ELR (cell line): ENCODE measurements at regions not wholly inside any gene's neighbourhood (a gene's known extent, or its start where the extent isn't known, plus 50 kb on each side); places are given as distances from the start of the nearest gene placed in this dataset.
"Not testable (repeated sequence)": the region's sequence is repeated elsewhere in the genome, so short reads cannot be mapped to it uniquely, and the experiment has no call there.

Source experiments
- DNase-seq: peaks from one replicate; pipeline ENCODE4 v3.0.0-alpha.2; 2015; ENCODE audit warnings: low read depth

DNA sequence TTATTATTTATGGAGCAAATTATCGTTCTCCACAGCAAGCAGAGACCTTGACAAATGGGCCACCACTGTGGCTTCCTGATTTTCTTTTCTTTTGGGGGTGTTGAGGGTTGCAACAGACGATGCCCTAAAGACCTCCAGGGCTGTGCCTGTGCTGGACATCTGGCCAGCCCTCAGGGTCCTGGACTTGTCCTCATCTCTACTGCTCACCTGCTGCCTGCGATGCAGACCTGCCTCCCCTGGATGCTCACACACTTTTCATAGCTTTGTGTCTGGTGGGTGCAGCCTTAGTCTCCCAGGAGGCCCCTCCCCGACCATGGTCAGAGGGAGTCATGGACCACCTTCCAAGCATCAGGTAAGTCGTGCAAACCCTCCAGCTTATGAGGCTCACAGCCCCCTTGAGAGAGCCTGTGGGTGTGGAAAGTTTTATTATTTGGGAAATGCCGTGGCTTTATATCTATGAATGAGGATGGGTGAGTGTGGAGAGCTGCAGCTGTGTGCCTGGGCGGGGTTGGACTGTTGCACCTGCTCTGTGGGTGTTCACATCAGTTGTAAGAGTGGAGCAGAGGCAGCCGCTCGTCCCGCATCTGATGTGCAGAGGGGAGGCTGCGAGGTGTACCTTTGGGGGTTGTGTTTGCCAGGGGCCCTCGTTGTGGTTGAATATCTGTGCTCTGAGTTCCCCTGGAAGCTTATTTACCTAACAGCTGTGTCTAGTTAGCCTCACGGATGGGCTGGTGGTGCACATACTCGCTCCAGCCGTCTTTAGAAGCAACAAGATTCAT lies 126.3 kb upstream of the IRX4 start:
- DNase-seq: no peak

DNA sequence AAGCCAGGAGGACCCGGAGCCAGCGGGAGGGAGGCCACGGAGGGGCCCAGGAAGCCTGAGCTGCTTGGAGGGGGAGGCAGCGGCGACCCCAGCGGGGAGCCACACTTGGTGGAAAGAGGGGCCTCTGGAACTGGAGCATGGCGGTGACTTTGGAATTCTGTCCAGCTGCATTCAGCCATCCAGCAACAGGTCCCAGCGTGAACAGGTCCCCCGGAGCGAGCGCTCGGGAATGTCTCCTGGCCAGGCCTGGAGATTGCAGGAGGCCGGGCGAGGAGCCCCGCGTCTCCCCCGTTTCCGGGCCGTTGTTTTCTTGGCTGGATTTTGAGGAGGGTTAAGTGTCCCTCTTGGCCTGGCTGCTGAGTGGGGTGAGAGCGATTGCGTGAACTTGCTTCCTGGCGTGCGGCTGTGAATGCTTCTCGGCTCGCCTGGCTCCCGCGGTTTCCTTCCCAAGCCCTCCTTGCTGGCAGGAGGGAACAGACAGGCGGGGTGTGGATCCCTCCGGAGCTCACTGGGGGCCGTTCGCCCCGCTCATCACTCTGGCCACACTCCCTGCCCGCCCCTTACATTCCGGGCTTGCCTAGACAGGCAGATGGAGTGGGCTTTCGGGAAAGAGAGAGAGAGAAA lies 125.3 kb upstream of the IRX4 start:
- DNase-seq: no peak

DNA sequence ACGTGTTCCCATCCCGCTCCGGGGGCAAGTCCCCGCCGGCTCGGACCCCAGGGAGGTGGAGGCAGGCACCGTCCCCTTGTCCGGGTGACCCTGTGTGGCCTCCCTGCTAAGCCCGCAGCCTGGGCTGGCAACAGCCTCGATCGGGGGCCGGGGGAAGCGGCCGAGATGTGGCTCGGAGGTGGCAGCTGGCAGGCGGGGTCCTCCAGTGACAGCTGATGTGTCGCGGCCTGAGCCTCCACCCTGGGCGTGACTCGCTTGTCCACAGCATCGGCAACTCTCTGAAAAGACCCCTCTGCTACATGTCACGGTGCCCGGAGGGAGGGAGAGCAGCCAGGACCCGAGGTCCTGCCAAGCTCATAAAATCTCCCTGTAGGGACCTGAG lies 124.8 kb upstream of the IRX4 start:
- DNase-seq: no peak

DNA sequence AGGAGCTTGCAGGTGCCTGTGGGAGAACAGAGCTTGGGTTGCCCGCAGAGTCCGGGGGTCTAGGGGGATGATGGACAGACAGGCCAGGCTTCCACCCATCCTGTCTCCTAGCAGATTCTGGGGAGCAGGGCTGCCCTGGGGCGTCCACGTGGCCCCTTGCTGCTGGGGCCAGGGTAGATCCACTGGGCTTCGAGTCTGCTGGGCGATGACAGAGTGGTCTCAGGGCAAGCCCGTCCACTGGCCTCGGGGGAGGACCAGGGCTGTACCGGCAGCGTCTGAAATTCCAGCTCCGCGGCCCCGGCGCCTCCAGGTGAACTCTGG lies 124.2 kb upstream of the IRX4 start:
- DNase-seq: no peak

DNA sequence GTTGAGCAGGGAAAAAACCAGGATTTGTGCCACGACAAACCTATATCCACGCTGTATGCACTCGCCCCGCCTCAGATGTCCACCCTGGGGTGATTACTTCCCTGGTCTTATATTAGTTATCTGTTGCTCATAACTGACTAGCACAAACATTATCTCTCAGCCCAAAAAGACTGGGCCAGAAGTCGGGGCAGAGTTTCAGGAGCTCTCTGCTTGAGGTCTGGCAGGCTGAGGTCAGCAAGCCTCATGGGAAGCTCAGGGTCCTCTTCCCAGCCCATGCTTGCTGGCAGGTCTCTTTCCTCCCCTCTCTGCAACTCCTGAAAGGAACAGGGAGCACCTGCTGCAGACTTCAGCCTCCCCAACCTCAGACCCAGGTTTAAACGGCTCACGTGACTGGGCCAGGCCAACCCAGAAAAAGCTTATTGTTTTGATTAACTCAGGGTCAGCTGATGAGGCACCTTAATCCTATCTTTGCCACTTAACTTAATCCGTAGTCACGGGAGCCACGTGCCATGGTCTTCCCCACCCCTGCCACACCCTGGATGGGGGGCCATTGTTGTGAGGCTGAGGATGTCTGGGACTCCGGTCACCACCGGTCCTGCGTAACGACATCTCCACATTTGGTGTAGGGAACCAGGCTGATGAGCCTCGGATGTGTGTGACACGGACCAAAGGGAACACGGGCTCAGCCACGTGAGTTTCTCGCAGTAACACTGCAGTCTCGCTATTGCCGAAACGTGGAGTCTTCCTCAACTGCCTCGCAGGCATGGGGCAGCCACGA lies 123.7 kb upstream of the IRX4 start:
- DNase-seq: no peak

DNA sequence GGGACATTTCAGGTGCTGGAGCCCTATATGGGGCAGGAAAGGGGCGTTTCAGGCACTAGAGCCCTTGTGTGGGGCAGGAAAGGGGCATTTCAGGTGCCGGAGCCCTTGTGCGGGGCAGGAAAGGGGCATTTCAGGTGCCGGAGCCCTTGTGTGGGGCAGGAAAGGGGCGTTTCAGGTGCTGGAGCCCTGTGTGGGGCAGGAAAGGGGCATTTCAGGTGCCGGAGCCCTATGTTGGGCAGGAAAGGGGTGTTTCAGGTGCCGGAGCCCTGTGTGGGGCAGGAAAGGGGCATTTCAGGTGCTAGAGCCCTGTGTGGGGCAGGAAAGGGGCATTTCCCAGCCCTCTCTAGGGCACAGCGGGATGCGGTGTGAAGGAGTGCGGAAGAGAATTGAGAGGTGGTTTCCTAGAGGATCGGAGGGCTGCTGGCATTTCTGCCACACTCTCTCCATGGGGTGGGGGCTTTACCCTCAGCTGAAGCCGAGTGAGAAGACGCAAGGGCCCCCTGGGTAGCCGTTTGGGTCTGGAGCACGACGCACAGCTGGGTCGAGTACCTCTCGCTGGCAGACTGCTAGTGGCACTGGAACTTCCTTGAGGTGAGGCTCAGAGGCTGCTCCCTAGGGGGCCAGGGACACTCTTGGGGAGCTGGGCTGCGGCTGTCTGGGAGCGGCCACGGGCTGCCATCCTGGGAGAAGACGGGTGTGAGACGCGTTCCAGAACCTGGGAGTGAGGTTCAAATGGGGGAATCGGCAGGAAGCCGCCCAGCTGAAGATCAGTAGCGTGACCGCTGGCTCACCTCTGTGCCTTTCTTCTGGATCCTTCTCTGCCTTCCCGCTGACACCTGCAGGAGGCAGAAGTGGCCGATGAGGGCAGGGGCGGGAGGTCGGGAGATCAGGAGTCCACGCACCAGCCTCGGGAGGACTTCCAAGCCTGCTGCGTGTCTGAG lies 122.6 kb upstream of the IRX4 start:
- DNase-seq: no peak

DNA sequence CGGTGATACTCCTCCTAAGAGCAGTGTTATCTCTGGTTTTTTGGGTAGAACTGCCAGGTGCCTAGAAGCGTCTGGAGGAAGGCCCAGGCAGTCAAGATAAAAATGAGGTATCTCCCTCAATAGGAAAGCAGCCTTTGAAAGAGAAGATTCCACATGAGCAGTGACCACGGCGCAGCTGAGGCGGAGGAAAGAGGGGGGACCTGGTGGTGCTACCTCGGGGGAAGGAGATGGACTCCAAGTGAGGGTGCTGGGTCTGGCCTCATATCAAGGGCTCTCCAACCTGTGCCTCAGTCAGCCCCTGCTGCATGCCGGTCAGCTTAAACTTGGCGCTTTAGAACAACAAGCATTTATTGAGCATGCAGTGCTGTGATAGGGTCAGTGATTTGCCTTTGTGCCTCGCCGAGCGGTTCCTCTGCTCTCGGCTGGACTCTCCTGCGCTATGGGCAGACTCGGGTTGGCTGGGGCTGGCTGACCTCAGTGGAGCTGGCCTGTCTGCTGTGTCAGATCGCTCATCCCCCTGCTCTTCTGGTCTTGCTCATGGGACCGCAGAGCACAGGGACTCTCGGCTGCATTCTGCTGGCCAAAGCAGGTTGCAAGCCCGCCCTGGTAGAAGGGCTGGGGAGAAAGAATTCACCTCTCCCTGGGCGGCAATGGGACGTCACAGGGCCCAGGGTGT lies 121.1 kb upstream of the IRX4 start:
- no peak for DNase-seq

DNA sequence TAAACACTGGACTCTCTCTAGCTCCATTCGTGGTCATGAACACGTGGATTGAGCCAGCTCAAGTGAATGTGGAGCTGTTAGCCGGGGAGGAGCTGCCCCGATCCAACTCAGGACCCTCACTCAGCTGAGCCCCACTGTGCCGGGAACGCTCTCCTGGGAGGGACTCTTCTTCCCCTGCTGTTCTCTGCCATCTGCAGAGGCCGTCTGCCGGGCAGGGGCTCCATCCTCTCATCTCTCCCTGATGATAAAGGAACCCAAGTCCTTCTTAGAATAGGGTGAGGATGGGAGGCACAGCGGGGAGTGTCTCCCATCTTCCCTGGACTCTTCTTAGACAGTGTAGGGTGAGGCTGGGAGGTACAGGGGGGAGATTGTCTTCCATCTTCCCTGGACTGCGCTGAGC lies 120.5 kb upstream of the IRX4 start:
- no peak for DNase-seq

DNA sequence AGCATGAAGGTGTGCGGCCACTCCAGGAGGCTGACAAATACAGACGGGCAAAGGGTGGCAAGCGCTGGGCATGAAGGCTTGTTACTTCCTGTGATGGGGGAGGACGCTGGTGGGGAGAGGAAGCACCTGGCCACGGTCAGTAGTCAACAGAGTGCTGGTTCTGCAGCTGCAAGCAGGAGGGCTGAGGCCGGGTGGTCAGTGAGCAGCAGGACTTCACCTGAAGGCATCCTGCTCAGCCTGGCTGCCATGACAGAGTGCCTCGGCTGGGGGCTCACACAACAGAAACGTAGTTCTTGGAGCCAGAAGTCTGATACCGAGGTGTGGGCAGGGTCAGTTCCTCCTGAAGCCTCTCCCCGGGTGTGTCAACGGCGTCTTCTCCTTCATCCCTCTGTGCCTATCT lies 118.6 kb upstream of the IRX4 start:
- no peak for DNase-seq

DNA sequence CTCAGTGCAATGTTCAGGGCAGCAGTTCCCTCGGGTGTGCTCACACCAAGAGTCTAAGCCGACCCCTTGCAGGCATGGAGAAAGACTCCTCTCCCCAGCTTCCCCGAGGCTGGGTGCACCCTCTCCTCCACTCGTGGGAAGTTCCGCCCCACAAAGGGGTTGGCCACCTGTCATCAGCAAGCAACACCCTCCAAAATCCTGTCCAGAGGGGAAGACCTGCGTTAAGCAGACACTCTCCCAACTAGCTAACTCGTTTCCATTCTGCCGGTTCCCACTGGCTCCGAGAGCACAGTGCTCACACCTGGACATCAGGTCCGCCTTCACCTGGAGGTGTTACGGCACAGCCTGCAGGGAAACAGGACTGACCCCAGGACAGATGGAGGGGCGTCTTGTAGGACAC lies 117.9 kb upstream of the IRX4 start:
- DNase-seq: no peak

DNA sequence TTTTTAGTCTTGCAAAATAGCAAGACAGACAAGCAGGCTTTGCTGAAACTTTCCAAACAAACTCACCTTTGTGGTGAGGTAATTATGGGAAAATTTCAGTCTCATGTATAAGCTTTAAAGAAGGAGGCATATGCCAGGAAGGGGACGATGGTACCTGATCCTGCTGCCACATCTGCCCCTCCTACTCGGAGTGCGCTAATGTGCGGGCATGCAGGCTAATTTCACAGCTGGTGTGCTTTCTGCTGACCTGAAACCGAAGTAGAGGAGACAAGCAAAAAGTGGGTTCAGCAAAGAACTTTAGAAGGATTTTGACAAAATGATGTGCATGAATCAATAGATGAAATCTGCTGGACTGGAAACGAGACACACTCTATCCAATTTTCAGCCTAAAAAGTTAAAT lies 117.1 kb upstream of the IRX4 start:
- DNase-seq: no peak

DNA sequence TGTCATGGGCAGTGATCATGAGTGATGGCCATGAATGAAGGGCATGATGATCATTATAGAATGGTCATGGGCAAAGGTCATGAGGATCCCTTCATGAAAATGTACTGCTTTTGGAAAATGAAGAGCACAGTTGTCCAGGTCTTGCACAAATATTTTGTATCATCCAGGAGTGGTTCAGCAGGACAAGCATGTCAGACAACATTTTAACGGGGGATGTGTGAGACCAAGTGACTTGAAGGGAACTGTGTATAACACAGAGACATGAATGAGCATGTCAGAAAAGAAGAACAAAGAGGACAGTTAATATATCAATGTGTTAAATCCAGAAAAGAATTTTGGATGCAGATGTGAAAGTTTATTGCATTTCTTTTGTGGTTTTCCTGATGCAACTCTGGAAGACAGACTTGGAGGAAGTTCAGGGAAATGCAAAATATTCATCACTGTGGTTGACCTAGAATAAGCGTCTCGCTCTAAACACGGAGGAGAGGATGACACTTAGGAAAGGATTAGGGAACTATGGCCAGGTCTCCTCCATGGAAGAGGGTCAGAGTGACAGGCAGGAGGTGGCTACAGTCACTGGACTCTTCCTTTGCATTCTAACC lies 116.1 kb upstream of the IRX4 start:
- DNase-seq: no peak

DNA sequence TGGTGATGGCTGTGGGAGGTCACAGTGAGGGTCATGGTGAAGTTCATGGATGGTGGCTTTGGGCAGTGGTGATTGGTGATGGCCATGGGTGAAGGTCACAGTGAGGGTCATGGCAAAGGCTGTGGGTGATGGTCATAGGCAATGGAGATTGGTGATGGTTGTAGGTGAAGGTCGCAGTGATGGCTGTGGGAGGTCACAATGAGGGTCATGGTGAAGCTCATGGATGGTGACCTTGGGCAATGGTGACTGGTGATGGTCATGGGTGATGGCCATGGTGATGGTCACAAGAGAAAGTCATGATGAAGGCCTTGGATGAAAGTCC lies 115.6 kb upstream of the IRX4 start:
- DNase-seq: no peak

DNA sequence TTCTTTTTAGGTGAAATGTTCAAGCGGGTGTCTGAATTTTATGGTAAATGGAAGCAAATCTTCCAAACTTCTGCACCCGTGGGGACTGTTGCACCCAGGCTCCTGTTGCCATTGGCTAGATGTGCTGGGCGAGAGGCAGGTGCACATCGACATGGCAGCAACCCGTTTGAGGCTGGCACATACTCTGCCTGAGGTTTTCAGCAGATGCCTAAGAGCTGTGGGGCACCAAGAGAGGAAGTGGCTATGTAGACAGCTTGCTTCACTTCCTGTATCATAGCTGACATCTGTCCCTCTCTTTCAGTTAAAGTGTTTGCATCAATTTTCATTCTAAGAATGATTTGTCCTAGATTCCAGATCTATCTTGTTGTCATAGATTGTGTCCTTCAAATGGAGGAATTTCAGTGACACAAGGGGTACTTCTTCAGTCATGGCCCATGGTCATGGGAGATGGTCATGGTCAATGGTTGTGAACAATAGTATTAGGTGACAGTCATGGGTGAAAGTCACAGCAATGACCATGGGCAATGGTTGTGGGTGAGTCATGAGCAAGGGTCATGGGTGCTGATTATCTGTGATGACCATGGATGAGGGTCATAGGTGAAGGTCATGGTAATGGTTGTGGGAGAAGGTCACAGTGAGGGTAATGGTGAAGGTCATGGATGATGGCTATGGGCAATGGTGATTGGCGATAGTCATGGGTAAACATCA lies 115.1 kb upstream of the IRX4 start:
- DNase-seq: no peak

DNA sequence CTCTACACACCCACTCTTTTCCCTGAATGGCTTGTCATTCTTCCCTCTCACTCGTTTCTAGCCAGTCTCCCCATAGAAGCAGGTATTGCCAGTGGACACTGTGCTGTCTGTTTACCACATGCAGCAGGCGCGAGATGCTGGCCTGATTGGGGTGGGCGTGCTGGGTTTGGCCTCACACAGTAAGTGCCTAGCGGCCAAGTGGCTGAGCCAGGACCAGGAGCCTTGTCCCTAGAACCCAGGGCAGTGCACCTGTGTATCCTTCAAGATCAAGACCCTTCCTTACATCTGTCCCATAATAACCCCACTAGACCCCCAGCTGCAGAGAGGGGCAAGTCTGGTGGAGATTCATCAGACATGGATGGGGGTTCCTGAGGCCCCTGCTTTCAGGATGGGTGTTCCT lies 112.8 kb upstream of the IRX4 start:
- DNase-seq: no peak

DNA sequence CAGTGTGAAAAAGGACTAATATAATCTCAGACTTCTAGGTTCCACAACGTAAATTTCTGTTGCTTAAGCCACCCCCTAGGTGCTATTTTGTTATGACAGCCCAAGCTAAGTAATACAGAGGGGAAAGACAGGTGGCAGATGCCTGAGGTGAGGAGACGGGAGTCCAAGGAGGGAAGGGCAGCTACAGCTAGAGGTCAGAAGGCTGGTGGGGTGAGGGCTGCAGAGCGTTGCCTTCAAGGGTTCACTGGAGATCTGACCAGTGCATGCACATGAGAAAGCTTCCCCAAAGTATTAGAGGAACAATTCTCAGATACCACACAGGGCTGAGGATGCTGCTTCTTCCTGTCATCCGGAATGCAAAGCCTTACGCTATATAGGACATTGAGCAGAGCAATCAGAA lies 104.7 kb upstream of the IRX4 start:
- DNase-seq: no peak

DNA sequence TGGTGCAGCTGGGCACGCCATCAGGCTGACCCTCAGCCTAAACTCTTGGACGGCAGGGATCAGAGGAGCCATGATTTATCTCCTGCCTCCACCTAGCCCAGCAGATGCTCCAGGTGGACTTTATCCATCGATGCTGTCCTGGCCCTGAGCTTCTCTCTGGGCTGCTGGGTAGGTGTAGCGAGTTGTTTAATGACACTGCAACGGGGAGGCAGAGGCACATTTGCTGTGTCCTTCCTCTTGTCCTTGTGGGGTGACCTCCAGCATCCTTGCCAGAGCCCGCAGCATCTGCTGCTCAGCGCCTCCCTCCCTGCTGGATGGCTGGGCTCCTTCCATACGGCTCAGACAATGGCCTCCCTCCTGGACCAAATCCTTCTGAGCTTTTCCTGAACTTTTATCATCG lies 103.1 kb upstream of the IRX4 start:
- DNase-seq: no peak

DNA sequence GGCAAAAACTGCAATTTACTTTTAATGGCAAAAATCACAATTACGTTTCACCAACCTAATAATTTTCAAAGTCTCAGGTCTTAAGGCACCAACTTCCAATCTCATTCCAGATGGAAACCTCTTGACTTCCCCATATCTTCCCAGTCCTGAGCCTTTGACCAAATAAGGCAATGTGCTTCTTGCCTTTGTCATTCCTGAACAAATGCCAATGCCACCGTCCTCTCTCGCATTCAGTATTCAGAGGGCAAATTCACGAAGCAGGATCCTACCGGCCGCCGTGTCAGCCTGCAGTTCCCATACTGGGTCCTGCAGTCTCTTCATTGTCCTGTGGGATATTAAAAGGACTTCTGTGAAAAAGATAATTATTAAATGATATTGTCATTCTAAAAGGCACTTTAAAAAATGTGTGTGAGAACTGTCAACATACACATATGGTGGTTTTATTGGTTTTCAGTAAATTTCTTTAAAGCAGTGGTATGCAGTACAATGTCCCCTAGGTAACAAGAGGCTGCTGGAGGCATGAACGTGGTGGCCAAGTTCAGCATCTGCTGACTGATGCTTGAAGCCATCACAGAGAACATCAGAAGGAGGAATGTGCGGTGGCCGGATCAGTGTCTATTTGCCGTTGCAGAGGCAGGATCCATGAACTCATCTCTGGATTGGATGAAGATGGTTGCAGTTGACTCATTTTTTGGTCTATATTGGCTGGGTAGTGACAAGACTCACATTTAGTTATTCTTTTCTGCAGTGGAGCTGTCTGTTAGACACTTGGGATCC lies 101.4 kb upstream of the IRX4 start:
- no peak for DNase-seq

DNA sequence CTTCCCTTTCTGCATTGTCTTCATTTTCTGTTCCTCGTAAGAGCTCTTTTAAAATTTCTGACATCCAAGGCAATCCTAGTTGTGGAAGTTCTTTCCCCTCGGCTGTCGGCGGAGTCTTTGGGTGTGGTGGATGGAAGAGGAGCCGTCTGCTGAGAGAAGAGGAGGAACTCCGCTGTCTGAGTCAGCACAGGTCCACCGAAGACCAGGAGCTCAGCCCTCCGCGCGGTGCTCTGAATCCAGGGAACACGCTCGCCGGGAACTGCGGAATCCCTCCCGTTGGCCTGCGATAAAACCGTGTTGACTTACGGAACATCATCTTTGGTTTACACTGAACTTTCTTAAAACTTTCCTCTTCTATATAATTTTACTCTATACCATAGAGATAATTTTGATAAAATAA lies 100.7 kb upstream of the IRX4 start:
- DNase-seq: no peak

DNA sequence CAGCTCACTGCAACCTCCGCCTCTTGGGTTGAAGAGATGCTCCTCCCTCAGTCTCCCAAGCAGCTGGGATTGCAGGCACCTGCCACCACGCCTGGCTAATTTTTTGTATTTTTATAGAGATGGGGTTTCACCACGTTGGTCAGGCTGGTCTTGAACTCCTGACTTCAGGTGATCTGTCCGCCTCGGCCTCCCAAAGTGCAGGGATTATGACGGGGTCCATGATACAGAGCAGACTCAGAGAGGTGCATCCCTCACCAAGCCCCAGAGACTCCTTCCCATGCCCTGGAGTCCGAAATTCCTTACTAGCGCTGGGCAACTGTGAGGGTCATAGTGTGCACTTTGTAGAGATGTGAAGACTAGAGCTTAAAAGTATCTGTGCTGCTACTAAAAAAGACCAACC lies 99.8 kb upstream of the IRX4 start:
- DNase-seq: not testable (repeated sequence)
